ENCODE measurements at regions not wholly inside any gene's neighbourhood (a gene's known extent, or its start where the extent isn't known, plus 50 kb on each side); places are given as distances from the start of the nearest gene placed in this dataset.

- TF ChIP-seq POLR2A (IDR thresholded peaks at IDR 0.05) (no peak), CTCF (IDR thresholded peaks at IDR 0.05) (no peak), EP300 (IDR thresholded peaks at IDR 0.05) (no peak), POLR2AphosphoS5 (IDR thresholded peaks at IDR 0.05) (no peak)
- H3K36me3 ChIP-seq: no peaks in the 10 kb centered on the region
- no peaks in the 10 kb centered on the region for H3K4me1 ChIP-seq
- intact Hi-C loops (cut with DNase I; ENCODE audit: low total_unique reads): no loop called here
- 77 to 89% (median 88%) methylated on average over 5 of the region's 5 CpGs for WGBS, 5 donors
- no peak for DNase-seq
- no peak overlapping the region for H3K27ac ChIP-seq
- no peaks in the 10 kb centered on the region for H3K27me3 ChIP-seq
- peaks cover 10 to 27% (median 20%) of the 10 kb centered on the region in 4 donors for H3K9me3 ChIP-seq
- no peak overlapping the region for H3K4me3 ChIP-seq
Measured at GRCh38 chr13:46480131-46480530, 72.8 kb upstream of the LRCH1 start.

GRCh38 chr13:46479691-46480090 lies 73.3 kb upstream of the LRCH1 start:
- intact Hi-C loops (cut with DNase I; ENCODE audit: low total_unique reads): no loop called here
- no peaks in the 10 kb centered on the region for H3K36me3 ChIP-seq
- 54 to 82% (median 78%) methylated on average over 1 of the region's 1 CpG for WGBS, 5 donors
- H3K27me3 ChIP-seq: no peaks in the 10 kb centered on the region
- DNase-seq: no peak
- H3K4me3 ChIP-seq: no peak overlapping the region
- H3K9me3 ChIP-seq: peaks cover 8 to 22% (median 16%) of the 10 kb centered on the region in 4 donors
- H3K4me1 ChIP-seq: no peaks in the 10 kb centered on the region
- TF ChIP-seq POLR2A (IDR thresholded peaks at IDR 0.05): no peak
- no peak overlapping the region for H3K27ac ChIP-seq

- Histone ChIP-seq H3K27me3 (no peaks in the 10 kb centered on the region), H3K36me3 (no peaks in the 10 kb centered on the region), H3K27ac (no peak overlapping the region), H3K9me3 (peaks cover 5 to 18% (median 13%) of the 10 kb centered on the region in 4 donors), H3K4me1 (no peaks in the 10 kb centered on the region), H3K4me3 (no peak overlapping the region)
- no peak for DNase-seq
- TF ChIP-seq CTCF (IDR thresholded peaks at IDR 0.05): no peak
- TF ChIP-seq POLR2A (IDR thresholded peaks at IDR 0.05): no peak
- TF ChIP-seq POLR2AphosphoS5 (IDR thresholded peaks at IDR 0.05): no peak
- TF ChIP-seq EP300 (IDR thresholded peaks at IDR 0.05): no peak
- intact Hi-C loops (cut with DNase I; ENCODE audit: low total_unique reads): no loop called here
- 82 to 96% (median 96%) methylated on average over 1 of the region's 1 CpG for WGBS, 5 donors
Measured at GRCh38 chr13:46479283-46479682, 73.7 kb upstream of the LRCH1 start.

GRCh38 chr13:46478651-46479050 lies 74.3 kb upstream of the LRCH1 start:
- WGBS, 5 donors: 55 to 78% (median 68%) methylated on average over 1 of the region's 1 CpG
- no peak for TF ChIP-seq EP300 (IDR thresholded peaks at IDR 0.05)
- TF ChIP-seq POLR2AphosphoS5 (IDR thresholded peaks at IDR 0.05): no peak
- TF ChIP-seq CTCF (IDR thresholded peaks at IDR 0.05): no peak
- no peak for TF ChIP-seq POLR2A (IDR thresholded peaks at IDR 0.05)
- intact Hi-C loops (cut with DNase I; ENCODE audit: low total_unique reads): no loop called here

GRCh38 chr13:46476174-46476573 lies 76.8 kb upstream of the LRCH1 start:
- H3K4me3 ChIP-seq: no peak overlapping the region
- no peak for DNase-seq
- TF ChIP-seq EP300 (IDR thresholded peaks at IDR 0.05) (no peak), POLR2A (IDR thresholded peaks at IDR 0.05) (no peak), CTCF (IDR thresholded peaks at IDR 0.05) (no peak), POLR2AphosphoS5 (IDR thresholded peaks at IDR 0.05) (no peak)
- H3K9me3 ChIP-seq: no peaks in the 10 kb centered on the region
- no peaks in the 10 kb centered on the region for H3K27me3 ChIP-seq
- H3K4me1 ChIP-seq: no peaks in the 10 kb centered on the region
- no peaks in the 10 kb centered on the region for H3K36me3 ChIP-seq
- H3K27ac ChIP-seq: no peak overlapping the region
- 52 to 61% (median 59%) methylated on average over 2 of the region's 2 CpGs for WGBS, 5 donors
- intact Hi-C loops (cut with DNase I; ENCODE audit: low total_unique reads): no loop called here

More at GRCh38 chr13:46478651-46479050, 74.3 kb upstream of the LRCH1 start:
- Histone ChIP-seq H3K27ac (no peak overlapping the region), H3K4me1 (no peaks in the 10 kb centered on the region), H3K36me3 (no peaks in the 10 kb centered on the region), H3K9me3 (peaks cover 0 to 12% (median 6%) of the 10 kb centered on the region in 4 donors), H3K27me3 (no peaks in the 10 kb centered on the region), H3K4me3 (no peak overlapping the region)
- DNase-seq: no peak
